ENCODE measurements at regions not wholly inside any gene's neighbourhood (a gene's known extent, or its start where the extent isn't known, plus 50 kb on each side); places are given as distances from the start of the nearest gene placed in this dataset.

GRCh38 chr4:14177987-14178386 lies 550.5 kb upstream of the BOD1L1 start:
- no peak for DNase-seq (ENCODE audit: low spot score)

- DNase-seq (ENCODE audit: low spot score) = no peak
Measured at GRCh38 chr4:14178421-14178820, 550.9 kb upstream of the BOD1L1 start.

DNA sequence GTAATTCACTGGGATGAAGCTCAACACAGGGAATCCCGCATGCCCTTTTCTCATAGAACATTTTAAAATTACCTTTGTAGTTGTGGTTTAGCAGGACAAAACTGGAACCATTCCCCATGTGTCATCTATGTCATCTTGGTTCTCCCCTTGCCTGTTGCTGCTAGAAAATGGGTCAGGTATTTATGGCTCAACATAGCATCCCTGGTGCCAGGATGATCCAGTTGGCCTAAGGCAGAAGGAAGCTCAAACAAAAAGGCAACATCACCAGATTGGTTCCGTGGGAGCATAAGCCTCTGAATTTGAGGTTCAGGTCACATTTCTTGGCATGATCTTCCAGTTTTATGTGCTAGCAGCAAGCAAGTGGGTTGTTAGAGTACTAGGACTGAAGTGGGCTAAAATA lies 552.6 kb upstream of the BOD1L1 start:
- DNase-seq (ENCODE audit: low spot score) = no peak

GRCh38 chr4:14180983-14181601 lies 553.6 kb upstream of the BOD1L1 start:
- peak; percentile 7 for DNase-seq (ENCODE audit: low spot score)

DNA sequence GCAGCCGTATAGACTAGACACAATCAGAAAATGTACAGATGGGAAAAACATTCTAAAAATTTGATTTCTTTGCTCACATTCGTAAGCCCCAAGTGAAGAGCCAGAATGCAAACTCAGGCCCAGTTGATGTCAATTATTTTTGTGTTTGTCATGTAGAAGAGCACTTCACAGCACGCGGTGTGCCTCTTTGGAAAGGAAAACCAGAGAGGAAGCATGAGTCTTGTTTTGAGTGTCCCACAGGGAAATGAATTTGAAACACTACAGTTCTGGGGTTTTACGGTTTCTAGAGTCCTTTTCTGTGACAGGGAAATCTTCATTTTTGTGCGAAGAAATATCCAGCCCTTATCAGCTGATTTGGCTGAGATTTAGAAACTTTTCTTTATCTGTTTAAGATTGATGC lies 554.6 kb upstream of the BOD1L1 start:
- DNase-seq (ENCODE audit: low spot score) = no peak

GRCh38 chr4:14184265-14184664 lies 556.7 kb upstream of the BOD1L1 start:
- no peak for DNase-seq (ENCODE audit: low spot score)

DNA sequence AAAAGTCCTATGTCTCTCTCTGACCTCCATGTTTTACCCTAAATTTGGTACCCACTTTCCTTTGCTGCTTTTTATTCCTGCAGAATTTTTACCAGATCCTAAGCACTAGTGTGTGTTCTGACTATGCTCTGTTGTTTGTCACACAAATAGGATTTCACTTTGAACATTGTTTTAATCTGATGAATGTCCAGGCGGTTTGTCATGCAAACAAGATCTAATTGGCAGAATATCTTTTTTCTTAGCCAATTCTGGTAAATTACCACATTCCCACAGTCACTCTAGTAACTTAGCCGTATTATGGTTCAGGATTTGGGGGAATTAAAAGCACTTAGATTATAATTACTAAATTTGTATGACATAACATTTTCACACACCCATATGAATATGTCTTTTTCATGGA lies 557.2 kb upstream of the BOD1L1 start:
- DNase-seq (ENCODE audit: low spot score) = no peak

GRCh38 chr4:14188214-14188613 lies 560.7 kb upstream of the BOD1L1 start:
- no peak for DNase-seq (ENCODE audit: low spot score)

DNA sequence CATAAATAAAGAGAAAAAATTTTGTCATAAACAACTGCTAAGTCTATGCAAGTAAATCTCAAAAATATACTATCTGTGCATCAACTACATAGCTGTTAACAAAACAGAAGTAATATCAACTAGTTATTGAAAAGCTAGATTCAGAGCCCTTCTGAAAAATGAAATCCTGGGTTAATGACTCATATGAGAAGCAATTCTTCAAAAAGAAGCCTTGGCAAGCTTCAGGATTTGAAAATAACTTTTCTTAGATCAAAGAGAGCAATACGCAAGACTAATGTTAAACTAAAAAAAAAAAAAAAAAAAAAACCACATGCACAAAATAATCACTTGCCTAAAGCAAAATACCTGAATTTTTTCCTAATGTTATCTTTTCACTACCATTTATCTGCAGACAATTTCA lies 566.1 kb upstream of the BOD1L1 start:
- DNase-seq (ENCODE audit: low spot score) = no peak

DNA sequence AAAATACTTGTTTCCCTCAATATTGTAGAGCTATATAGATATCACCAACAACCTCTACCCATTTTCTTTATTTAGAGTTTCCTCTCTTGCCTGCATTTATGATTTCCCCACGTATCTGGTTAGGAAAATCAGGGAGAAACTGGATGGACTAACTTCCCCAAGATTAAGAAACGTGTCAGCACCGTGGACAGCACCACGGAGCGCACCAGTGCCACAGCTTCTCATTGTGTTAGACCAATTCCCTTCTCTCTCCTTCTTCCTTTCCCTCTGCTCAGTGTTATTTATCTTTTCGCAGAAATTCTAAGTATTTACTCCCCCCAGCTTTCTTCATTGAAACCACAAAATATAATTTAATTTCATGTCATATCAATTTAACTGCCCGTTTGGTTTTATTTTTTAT lies 568.6 kb upstream of the BOD1L1 start:
- no peak for DNase-seq (ENCODE audit: low spot score)

DNA sequence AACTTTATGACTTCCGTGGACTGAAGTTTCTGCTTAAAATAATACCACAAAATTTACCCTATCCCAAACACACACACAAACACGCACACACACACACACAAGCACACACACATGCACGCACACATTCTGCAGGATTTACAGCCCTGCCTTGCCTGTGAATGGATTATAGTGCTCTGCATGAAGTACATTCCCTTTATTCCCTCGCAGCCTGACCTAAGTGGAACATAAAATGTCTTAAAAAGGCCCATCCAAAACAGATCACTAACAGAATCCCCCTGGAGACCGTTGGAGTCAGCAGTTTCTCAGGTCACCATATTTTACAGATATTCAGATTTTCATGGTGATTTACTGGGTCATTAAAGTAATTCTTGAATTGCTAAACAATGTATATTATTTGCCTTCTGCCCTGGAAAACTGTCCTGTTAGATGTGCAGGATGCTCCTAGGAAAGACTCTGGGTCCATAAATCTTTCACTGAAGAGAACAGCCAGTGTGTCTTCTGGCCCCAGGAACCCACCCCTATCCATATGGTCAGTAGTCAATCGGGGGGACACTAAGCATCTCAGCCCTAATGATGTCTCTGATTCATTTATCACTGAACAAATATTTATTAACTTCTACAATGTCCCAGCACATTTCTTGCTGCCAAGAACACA lies 587.7 kb upstream of the BOD1L1 start:
- no peak for DNase-seq (ENCODE audit: low spot score)

DNA sequence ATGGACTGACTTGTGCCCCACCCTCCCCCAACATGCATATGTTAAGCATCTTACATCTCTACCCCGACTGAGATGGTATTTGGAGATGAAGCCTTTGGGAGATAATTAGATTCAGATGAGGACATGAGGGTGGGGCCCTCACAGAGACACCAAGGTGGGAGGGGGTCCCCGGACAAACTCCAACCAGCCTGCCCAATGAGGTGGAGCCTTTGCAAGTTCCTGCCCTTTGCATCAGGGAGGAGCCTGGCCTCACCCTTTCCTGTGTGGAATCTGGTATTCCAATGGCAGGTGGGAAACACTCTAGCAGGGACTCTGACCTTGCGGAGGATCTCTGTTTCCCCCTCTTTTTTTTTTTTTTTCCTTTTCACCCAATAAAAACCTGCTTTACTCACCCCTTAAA lies 589.9 kb upstream of the BOD1L1 start:
- no peak for DNase-seq (ENCODE audit: low spot score)

- no peak for DNase-seq (ENCODE audit: low spot score)
Measured at GRCh38 chr4:14218641-14219040, 591.1 kb upstream of the BOD1L1 start.

GRCh38 chr4:14221176-14221575 lies 593.7 kb upstream of the BOD1L1 start:
- no peak for DNase-seq (ENCODE audit: low spot score)

GRCh38 chr4:14222377-14223029 lies 595.0 kb upstream of the BOD1L1 start:
- DNase-seq (ENCODE audit: low spot score) = no peak

DNA sequence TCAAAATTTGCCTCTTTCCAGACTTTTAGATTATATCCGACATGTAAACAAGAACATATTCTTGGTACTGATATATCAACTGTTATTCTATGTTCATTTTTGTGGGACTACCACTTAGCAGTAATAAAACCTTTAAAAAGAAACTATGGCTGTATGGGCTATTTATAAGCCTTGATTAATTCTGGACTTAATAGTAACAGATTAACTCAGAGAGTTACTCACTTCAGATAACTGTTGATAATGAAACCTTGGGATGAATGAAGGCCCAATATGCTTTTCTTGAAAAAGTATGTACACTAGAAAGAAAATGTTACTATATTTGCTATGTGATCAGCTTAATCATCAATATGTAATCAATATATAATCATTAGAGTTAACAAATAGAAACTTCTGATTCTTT lies 595.9 kb upstream of the BOD1L1 start:
- no peak for DNase-seq (ENCODE audit: low spot score)

DNA sequence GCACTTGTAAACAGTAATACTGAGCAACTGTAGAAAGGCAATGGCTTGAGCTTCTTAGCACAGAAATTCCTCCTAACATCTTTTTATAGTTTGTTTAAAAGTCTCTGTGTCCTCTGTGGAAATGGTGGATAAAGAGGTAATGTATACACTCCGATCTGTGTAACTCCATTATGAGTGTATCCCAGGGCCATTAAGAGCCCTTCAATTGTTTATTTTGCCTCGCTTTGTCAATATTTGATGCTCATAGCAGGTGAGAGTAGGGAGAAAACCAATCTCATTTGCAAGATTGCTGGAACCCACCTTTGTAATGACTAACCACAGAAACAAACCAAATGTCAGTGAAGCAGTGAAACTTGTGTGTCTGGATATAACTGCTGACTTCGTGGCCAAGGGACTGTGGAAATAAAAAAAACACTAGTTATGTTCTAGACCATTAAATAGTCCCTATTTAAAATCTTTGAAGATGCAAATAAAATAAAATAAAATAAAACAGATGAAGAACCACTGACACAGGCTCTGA lies 598.2 kb upstream of the BOD1L1 start:
- peak; percentile 6 for DNase-seq (ENCODE audit: low spot score)

DNA sequence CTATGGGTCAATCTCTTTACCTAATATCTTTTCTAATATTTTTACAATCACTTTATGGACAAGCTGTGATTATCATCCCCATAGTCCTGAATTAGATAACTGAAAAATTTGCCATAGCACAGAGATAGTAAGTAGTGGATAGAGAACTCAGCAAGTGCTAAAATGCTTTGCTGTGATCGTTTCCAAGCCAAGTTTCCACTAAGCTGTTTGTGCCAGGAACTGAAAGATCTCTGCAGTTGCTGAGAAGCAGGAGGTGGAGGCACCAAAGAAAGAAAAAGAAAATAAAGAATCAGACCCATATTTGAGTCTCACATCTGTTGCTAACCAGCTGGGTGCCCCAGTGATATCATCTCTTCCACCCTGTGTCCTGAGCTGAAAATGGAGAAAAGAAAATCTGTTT lies 605.6 kb upstream of the BOD1L1 start:
- DNase-seq (ENCODE audit: low spot score) = no peak

DNA sequence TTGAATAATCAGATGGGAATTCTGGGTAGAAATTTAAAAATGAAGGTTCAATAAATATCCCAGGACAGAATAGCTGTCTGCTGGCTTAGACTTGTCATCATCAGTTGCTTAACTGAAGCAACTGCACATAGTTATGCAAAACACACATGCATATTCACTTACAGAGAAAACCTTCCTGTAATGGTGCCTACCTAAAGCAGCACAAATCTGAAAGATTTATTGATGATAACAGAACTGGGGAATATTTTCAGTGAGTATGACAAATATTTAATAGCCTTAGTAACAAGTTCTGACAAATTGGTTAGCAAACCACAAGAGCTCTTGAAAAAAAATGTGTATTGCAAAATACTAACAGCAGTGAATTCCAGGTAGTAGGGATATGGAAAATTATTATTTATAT lies 606.8 kb upstream of the BOD1L1 start:
- DNase-seq (ENCODE audit: low spot score) = no peak

DNA sequence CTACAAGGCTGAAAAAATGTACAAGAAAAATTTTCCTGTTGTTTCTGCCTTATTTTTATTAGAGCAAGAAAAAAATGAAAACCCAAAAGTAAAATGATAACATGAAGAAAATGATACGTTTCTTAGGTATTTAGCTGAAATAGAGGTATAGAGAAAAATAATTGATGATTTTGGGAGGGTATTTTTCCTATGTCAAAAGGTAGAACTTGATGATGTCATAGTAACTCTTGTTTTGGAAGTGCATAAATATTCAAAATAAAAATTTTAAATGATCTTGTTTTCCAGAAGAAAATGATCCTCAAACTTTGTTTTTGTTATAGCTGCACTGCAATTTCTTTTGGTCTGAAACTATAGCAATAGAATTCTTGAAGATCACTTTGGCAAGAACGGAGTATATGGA lies 608.8 kb upstream of the BOD1L1 start:
- no peak for DNase-seq (ENCODE audit: low spot score)

DNA sequence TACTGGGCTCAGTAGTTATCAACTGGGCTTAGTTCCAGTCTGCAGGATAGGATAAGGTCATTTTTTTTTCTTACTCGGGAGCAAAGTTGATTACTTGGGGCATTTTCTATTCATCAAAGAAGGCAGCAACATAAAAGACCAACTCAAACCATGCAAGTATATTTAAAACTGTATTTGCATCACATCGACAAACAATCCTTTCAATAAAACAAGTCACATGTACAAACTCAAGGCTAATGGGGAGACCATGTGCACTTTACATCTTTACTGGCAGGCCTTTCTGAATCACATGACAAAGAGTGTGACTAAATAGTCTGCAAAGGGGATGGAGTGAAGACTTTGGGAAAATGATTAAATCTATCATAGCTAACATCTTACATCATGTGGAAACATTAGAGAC lies 610.4 kb upstream of the BOD1L1 start:
- DNase-seq (ENCODE audit: low spot score) = no peak

- DNase-seq (ENCODE audit: low spot score) = no peak
Measured at GRCh38 chr4:14241574-14241973, 614.0 kb upstream of the BOD1L1 start.

- DNase-seq (ENCODE audit: low spot score) = no peak
Measured at GRCh38 chr4:14247767-14248166, 620.2 kb upstream of the BOD1L1 start.

GRCh38 chr4:14249226-14249625 lies 621.7 kb upstream of the BOD1L1 start:
- DNase-seq (ENCODE audit: low spot score) = no peak
